ENCODE measurements at regions not wholly inside any gene's neighbourhood (a gene's known extent, or its start where the extent isn't known, plus 50 kb on each side); places are given as distances from the start of the nearest gene placed in this dataset.

DNA sequence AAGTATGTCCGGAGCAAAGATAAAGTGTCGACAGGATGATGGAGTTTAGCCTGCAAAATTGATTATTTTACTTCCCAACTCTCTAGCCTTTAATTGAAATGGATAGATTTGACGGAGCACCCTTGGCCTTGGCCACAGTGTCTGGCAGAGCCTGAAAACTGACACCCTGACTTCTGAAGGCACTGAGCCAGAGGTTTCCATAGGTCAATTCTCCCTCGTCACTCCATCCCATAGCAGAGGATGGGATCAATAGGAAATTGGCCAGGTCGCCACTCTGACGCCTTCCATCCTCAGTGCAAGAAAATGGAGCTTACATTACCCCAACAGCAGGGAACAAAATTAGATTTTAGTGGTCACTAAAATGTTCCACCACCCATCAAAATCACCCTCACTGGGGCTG is 90.4 kb upstream of the CDH11 start:
- TF ChIP-seq CTCF (conservative IDR thresholded peaks at IDR 0.05 in 1 of 2, IDR thresholded peaks at IDR 0.05 in 1 of 2; ENCODE audit: extremely low read depth in 1 of 2, insufficient read depth in 1 of 2, low read depth in 1 of 2, low read length in 2 of 2) = no peak
- no peak for TF ChIP-seq EZH2 (IDR thresholded peaks at IDR 0.05; ENCODE audit: borderline replicate concordance, low read length)
